ENCODE measurements at regions not wholly inside any gene's neighbourhood (a gene's known extent, or its start where the extent isn't known, plus 50 kb on each side); places are given as distances from the start of the nearest gene placed in this dataset.
"Not testable (repeated sequence)": the region's sequence is repeated elsewhere in the genome, so short reads cannot be mapped to it uniquely, and the experiment has no call there.

- not testable (repeated sequence) for DNase-seq (ENCODE audit: low spot score)
Measured at GRCh38 chr9:73337182-73337581, 185.5 kb downstream of the ANXA1 start.

- DNase-seq (ENCODE audit: low spot score) = no peak
Measured at GRCh38 chr9:73344060-73344459, 192.4 kb downstream of the ANXA1 start.

- DNase-seq (ENCODE audit: low spot score) = no peak
Measured at GRCh38 chr9:73347123-73347522, 195.5 kb downstream of the ANXA1 start.

- no peak for DNase-seq (ENCODE audit: low spot score)
Measured at GRCh38 chr9:73347720-73348119, 196.1 kb downstream of the ANXA1 start.

GRCh38 chr9:73348471-73348870 lies 196.8 kb downstream of the ANXA1 start:
- no peak for DNase-seq (ENCODE audit: low spot score)

GRCh38 chr9:73349476-73349875 lies 197.8 kb downstream of the ANXA1 start:
- DNase-seq (ENCODE audit: low spot score) = no peak

GRCh38 chr9:73357607-73358006 lies 205.9 kb downstream of the ANXA1 start:
- no peak for DNase-seq (ENCODE audit: low spot score)

- DNase-seq (ENCODE audit: low spot score) = no peak
Measured at GRCh38 chr9:73370053-73370452, 218.4 kb downstream of the ANXA1 start.

- DNase-seq (ENCODE audit: low spot score) = no peak
Measured at GRCh38 chr9:73371801-73372200, 220.1 kb downstream of the ANXA1 start.

GRCh38 chr9:73380411-73380810 lies 228.7 kb downstream of the ANXA1 start:
- no peak for DNase-seq (ENCODE audit: low spot score)

- no peak for DNase-seq (ENCODE audit: low spot score)
Measured at GRCh38 chr9:73402081-73403028, 250.7 kb downstream of the ANXA1 start.

- DNase-seq (ENCODE audit: low spot score) = no peak
Measured at GRCh38 chr9:73411494-73411893, 259.8 kb downstream of the ANXA1 start.

GRCh38 chr9:73412874-73413273 lies 261.2 kb downstream of the ANXA1 start:
- DNase-seq (ENCODE audit: low spot score) = no peak

- no peak for DNase-seq (ENCODE audit: low spot score)
Measured at GRCh38 chr9:73423891-73424290, 272.2 kb downstream of the ANXA1 start.

- no peak for DNase-seq (ENCODE audit: low spot score)
Measured at GRCh38 chr9:73426269-73426668, 274.6 kb downstream of the ANXA1 start.

GRCh38 chr9:73434826-73435225 lies 283.2 kb downstream of the ANXA1 start:
- no peak for DNase-seq (ENCODE audit: low spot score)

GRCh38 chr9:73437758-73438157 lies 286.1 kb downstream of the ANXA1 start:
- DNase-seq (ENCODE audit: low spot score) = no peak

- DNase-seq (ENCODE audit: low spot score) = not testable (repeated sequence)
Measured at GRCh38 chr9:73439839-73440238, 288.2 kb downstream of the ANXA1 start.

- DNase-seq (ENCODE audit: low spot score) = no peak
Measured at GRCh38 chr9:73441223-73441622, 289.6 kb downstream of the ANXA1 start.

- DNase-seq (ENCODE audit: low spot score) = no peak
Measured at GRCh38 chr9:73441890-73442818, 290.5 kb downstream of the ANXA1 start.

GRCh38 chr9:73444821-73445220 lies 293.2 kb downstream of the ANXA1 start:
- no peak for DNase-seq (ENCODE audit: low spot score)

GRCh38 chr9:73445384-73445783 lies 293.7 kb downstream of the ANXA1 start:
- not testable (repeated sequence) for DNase-seq (ENCODE audit: low spot score)

All from umbilical cord (tissue), 1 donor.